ENCODE measurements at regions not wholly inside any gene's neighbourhood (a gene's known extent, or its start where the extent isn't known, plus 50 kb on each side); places are given as distances from the start of the nearest gene placed in this dataset.
A peak's percentile ranks its signal among the peaks of the same experiment; 100 is the strongest.

DNA sequence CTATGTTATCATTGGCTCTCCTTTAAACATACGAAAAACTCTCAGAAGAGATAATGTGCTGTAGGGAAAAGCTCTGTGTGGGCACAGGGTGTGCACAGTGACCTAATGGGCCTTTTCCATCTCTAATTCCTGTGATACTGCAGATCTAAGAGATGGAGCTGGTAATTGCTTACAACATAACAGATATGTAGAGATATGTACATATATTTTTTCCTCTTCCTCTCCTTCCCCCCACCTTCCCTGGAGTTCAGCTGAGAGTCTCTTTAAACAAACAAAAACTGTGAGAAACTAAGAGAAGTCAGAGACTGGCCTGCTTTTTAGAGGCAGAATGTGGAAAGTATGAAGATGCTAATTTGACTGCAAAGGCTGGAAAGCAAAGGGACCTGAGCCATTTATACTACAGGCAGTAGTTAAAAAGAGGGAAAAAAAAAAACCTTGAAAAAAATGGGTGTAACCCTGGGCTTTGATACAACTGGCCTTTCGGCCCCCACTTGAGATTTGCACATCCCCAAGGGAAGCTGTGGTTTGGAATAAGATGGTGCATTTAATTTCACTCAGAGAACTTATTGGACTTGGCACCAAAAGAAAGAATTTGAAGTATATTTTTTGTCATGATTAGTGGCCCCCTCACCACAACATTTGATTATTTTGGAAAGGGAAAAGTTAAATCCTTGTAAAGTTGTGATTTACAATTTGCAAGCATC lies 502.2 kb upstream of the ZEB2 start:
- DNase-seq (ENCODE audit: low spot score) = no peak

DNA sequence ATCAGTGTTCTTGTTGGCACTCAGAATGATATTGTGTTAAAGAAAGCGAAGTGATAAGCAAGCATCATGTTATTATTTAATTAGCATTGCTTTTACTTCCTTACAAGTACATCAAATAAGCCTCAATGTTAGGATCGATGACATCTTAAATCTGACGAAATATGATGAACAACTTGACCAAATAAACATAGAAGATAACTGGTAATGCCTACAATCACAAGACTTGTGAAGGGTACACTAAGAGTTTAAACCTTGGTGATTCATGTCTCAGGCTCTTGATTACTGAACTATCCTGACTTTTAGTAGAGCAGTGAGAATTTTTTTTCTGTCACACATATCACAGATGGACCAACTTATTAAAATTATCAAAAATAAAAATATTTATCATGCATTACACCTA lies 500.8 kb upstream of the ZEB2 start:
- DNase-seq (ENCODE audit: low spot score) = no peak

- DNase-seq (ENCODE audit: low spot score) = no peak
Measured at GRCh38 chr2:145020139-145020538, 500.2 kb upstream of the ZEB2 start.

GRCh38 chr2:145018502-145018901 lies 498.6 kb upstream of the ZEB2 start:
- DNase-seq (ENCODE audit: low spot score) = no peak

GRCh38 chr2:145017149-145017548 lies 497.2 kb upstream of the ZEB2 start:
- DNase-seq (ENCODE audit: low spot score) = no peak

DNA sequence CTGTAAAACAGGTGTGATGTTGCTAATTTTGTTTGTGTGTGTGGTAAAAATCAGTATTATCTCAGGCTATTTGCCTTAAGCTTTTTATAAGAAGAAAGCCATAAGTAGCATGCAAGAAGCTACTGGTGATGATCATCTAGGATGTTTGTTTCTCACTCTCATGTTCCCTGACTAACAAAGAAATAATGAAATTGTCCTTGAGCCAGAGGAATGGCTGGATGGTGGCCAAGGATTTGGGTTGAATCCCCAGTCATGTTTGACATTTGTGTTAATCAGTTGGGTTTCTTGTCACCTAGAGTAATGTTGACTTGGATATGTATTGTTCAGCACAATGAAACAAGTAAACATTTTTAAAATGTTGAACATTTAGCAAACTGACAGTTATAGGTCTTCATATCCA lies 496.8 kb upstream of the ZEB2 start:
- DNase-seq (ENCODE audit: low spot score) = no peak

DNA sequence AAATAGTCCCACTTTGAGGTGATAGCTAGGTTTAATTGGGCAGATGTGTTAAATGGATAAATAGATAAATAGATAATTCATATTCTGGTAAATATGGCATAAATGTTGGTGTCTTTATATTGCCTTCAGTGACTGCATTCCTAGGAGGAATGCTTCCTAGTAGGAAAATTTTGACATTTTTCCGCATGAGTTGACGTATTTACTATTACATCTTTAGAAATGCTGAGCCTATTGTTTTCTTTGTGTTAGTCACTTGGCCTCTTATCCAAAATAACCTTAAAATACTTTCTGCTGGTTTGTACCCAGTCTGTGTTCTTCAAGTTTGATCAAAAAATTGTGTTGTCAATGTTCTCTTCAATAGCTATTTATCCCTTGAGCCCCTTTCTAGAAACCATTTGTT lies 495.6 kb upstream of the ZEB2 start:
- no peak for DNase-seq (ENCODE audit: low spot score)

DNA sequence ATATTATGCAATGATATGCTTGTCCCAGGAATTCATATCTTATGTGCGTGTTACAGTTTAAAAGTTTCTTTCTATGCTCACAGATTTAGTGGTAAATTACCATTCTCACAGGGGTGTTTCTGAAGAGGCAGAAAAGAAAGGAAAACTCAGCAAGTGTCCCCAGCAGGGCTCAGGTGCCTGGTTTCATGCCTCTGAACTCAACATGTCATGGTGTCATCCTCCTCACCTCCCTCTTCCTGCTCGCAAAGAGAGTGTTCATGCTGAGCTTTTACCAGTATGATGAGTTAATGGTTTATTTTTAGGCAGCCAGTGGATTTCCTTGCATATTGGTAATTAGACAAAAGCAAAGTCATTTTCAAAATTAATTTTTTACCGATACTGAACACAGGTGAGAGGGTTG lies 492.9 kb upstream of the ZEB2 start:
- no peak for DNase-seq (ENCODE audit: low spot score)

DNA sequence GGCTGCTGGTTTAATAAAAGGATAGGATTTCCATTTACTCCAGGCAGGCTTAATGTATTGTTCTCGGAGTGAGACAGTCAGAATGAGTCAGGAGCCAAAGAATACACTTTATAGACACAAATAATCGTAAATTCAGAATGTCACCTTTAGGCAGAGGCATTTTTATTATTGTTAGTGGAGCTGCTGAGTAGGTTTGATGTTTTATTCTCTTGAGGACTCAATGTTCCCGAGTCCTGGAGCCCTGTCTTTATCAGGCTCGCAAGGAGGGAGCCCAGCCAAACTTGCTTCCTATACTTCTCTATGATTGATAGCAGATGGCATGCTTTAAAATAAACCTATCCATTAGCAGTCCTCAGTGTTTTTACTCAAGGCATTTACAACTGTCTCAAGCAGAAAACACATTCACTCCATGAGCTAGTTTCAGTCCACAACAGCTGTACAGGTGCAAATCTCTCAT lies 492.3 kb upstream of the ZEB2 start:
- DNase-seq (ENCODE audit: low spot score) = no peak

DNA sequence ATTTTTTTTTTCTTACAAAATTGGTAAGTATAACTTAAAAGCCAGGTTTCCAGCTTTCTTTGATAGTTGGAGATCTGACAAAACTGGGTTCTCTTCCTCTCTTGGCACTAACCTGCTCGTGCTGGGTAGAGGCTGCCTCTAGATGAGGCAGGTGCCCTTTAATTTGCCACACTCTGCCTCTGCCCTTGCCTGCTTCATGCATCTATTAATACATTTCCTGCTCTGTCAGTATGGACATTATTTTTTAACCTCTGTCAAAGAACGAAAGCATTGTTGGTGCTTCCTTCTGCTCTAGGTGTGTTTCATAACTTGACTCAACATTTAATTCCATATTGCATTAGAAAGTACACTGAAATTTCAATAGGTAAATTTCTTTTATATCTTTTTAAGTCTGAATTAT lies 490.7 kb upstream of the ZEB2 start:
- no peak for DNase-seq (ENCODE audit: low spot score)

DNA sequence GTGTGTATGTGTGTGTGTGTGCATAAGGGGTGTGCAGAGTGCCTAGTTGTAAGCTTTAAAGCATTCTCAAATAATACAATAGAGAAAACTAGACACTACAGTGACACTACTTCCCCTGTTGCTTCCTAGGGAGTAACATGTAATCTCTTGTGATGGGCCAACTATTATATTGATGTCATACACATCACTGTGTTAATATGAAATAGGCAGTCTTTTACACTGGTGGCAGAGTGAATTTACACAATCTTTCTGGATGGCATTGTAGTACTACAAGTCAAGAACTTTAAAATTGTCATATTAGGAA lies 488.0 kb upstream of the ZEB2 start:
- DNase-seq (ENCODE audit: low spot score) = no peak

- DNase-seq (ENCODE audit: low spot score) = peak; percentile 84
Measured at GRCh38 chr2:145007093-145007959, 487.4 kb upstream of the ZEB2 start.

DNA sequence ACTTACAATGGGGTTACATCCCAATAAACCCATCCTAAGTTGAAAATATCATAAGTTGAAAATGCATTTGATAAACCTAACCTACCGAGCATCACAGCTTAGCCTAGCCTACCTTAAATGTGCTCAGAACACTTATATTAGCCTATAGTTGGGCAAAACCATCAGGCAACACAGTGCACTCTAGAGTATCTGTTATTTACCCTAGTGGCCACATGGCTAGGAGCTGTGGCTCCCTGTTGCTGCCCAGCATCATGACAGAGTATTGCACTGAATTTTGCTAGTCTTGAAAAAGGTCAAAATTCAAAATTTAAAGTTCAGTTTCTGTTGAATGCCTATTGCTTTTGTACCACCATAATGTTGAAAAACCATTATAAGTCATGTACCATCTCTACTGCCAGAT lies 482.7 kb upstream of the ZEB2 start:
- no peak for DNase-seq (ENCODE audit: low spot score)

- DNase-seq (ENCODE audit: low spot score) = no peak
Measured at GRCh38 chr2:145000376-145000775, 480.5 kb upstream of the ZEB2 start.

DNA sequence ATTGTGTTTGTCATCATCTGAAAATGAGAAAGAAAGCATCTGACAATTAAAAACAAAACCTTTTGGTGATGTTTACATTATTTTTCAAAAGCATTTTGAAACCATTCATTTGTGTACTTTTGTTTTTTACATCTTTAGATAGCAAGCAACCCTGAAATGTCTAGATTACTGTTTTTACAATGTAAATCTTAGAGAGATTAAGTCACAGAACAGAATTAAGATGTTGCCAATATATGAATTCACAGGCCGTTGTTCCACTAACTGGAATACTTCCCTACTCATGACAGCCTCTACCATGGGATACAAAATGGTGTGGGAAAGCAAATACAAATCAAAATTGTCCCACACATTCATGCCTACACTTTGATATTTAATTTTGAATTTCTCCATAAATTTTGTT lies 480.0 kb upstream of the ZEB2 start:
- no peak for DNase-seq (ENCODE audit: low spot score)

DNA sequence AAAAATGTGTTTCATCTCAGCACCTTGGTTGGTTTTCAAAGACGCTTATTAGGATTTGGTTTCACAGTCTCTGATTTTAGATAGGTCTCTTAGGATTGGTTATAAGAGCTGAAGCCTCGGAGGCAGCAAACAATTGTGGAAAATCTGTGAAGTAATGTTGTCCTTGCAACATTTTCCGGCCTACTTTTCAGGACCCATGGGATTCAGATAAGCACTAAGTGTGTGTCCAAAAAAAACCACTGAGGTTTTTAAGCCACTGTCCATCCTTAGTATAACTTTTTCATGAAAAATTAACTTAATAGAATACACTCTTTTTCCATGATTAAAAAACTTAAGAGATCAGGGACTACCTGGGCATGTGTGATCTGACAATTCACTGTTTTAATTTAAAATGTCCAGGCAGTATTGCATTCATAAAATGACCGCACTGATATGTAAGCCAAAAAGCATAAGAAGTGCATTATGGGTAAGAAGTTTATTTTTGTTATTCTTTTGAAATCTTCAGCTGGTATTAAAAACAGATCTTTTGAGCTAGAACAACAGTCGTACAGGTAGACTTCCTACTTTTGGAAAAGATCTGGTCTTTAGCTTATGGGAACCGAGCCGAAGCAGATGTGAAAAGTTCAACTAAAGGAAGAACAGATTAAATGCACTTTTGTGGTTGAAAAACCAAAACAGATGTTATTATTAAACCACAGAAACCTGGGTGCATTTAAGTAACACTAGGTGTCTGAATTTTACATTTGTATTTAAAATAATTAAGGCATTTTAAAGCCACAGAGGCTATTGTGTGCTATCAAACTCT lies 479.4 kb upstream of the ZEB2 start:
- no peak for DNase-seq (ENCODE audit: low spot score)

- no peak for DNase-seq (ENCODE audit: low spot score)
Measured at GRCh38 chr2:144998435-144998834, 478.5 kb upstream of the ZEB2 start.

DNA sequence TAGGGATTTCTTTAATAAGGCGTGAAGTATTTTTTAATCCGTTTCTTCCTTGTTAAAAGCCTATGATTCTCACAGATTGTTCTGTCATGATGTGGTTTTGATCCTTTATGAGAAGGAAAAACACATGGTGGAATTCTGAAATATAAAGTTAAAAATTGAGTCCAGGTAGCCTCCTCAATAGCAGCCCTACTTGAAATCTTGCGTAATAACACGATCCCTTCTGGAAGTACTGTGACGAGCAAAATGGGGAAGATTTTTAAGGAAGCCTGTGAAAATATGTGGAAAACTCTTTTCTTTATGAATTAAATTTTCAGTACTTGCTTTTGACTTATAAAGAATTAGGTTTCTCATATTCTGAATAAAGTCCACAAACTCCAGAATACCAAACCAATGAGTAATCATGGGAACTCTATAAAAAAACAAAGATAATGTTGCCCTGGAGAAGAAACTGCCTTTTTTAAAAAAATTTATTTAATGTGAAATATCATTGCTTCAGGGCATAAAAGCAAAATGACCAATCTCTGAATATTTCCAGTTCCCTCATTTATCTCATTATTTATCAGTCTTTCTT lies 476.4 kb upstream of the ZEB2 start:
- peak; percentile 32 for DNase-seq (ENCODE audit: low spot score)

GRCh38 chr2:144995482-144995881 lies 475.6 kb upstream of the ZEB2 start:
- DNase-seq (ENCODE audit: low spot score) = peak; percentile 10

DNA sequence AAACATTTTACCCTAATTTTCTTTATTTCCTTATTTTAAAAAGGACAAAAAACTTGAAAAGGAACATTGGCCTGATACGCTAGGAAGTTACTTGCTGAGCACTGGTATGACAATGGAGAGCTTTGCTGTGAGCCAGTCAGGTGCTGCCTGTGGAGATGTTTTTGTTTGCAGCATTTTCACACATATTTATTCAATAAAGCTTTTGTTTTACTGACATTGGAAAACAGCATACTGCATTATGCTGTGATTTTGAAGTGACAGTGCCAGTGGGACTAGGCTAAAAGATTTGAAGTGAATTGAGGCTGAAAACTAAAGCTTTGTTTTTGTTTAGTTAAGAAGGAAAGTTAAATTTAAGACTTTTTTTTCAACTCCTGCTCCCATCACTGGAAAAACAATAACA lies 470.7 kb upstream of the ZEB2 start:
- no peak for DNase-seq (ENCODE audit: low spot score)

DNA sequence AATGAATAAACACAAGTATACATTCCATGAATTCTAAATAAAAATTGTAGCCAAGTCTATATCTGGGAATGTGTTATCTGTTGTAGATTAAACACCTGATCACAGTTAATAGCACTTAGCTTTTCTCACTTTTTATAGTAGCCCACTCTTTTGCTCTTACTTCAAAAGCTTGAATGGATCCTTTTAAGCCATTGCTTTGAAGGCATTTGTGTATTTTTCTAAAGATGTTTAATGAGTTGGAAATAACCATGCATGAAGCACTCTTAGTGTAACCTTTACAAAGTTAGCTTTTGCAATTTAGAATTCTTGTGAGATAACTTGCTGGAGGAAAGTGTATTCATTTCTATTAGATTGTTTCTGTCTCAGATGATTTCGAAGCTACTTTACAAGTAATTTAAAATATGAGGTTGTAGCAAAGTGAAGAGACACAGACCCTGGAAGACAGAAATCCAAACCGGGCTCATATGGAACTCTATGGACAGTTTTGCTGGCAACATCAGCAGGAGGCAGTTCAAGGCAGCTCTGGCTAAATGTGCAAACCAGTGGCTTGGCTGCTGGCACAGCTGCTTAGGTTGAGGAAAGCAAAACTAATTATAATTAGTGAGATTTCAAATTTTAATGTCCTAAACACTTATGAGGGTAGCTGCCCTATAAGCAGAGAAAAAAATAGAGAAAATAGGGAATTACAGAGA lies 469.8 kb upstream of the ZEB2 start:
- DNase-seq (ENCODE audit: low spot score) = no peak

DNA sequence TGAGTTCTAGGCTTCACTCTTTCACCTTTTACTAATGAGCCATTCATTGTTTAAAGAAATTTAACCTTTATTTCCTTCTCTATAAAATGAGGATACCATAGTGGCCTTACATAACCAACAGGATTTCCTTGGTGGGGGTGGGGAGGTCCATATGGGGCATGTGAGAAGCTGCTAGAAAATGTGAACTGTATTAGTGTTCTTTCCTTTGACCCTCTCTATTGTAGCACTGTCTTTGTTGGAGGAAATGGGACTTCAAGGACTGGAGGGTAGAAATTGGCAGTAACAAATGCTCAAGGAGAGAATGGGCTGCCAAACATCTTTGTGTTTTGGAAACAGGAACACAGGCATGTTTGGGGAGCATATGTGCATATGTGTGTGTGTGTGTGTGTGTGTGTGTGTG lies 468.7 kb upstream of the ZEB2 start:
- no peak for DNase-seq (ENCODE audit: low spot score)
